ENCODE measurements at regions not wholly inside any gene's neighbourhood (a gene's known extent, or its start where the extent isn't known, plus 50 kb on each side); places are given as distances from the start of the nearest gene placed in this dataset.

DNA sequence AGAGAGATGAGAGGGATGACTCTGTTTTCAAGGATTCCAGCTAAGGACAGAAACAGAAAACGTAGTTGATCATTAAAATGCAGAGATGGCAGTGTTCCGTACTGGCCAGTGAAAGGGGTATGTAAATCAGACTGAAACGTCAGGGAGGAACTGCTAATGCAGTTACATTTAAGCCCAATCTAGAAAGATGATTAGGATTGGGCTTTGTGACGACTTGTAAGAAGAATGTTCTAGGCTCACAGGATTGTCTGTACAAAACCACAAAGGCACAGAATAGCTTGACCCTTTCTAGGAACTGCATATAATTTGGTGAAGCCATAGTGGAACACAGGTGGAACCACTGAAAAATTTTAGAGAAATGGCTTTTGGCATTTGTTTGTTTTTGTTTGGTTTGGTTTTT, 55.6 kb upstream of the TESK1 start (continued):
- no peak for TF ChIP-seq SNAPC4 (CRISPR knock-in tag; IDR thresholded peaks at IDR 0.05)
- TF ChIP-seq, protein P1, sequence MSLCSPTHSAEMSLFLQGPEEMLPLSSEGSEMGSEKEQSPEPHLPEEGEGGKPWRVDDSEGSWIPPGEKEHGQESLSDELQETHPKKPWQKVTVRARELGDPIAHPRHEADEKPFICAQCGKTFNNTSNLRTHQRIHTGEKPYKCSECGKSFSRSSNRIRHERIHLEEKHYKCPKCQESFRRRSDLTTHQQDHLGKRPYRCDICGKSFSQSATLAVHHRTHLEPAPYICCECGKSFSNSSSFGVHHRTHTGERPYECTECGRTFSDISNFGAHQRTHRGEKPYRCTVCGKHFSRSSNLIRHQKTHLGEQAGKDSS (CRISPR knock-in tag; IDR thresholded peaks at IDR 0.05; ENCODE audit: borderline replicate concordance, low read depth): no peak

DNA sequence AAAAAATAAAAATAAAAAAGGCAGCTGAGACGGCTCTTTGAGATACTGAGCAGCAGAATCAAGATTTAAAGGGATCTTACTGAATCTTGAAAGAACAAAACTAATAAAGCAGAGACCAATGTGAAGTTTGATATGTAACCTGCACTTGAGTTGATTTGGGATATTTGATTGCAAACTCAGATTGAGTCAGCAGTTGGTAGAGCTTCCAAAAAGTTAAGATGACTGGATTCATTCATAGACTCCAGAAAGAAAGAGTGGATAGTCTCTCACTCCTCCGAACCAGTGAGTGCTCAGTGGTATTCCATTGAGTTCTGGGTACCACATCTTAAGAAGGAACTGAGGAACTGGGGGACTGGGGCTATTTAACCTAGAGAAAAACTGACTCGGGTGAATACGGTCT, 52.7 kb upstream of the TESK1 start:
- Histone ChIP-seq H3K9ac (ENCODE audit: insufficient read depth, low read depth, low read length) (no peak overlapping the region), H3K79me2 (ENCODE audit: insufficient read depth, low read length) (no peaks in the 10 kb centered on the region), H3K27me3 (ENCODE audit: control insufficient read depth in 1 of 2, insufficient read depth in 2 of 2, low read length in 2 of 2) (no peaks in the 10 kb centered on the region), H3K27ac (ENCODE audit: extremely low read length, insufficient read depth, low read length) (no peak overlapping the region), H3K9me3 (ENCODE audit: low read length) (no peaks in the 10 kb centered on the region), H2AFZ (ENCODE audit: low read length) (no peak overlapping the region), H3K4me1 (ENCODE audit: insufficient read depth, low read length) (peaks cover 11% of the 10 kb centered on the region), H4K20me1 (ENCODE audit: insufficient read depth, low read length) (no peaks in the 10 kb centered on the region), H3K36me3 (replicated peaks in 1 of 2; ENCODE audit: control insufficient read depth in 1 of 2, insufficient read depth in 2 of 2, low read length in 2 of 2) (peaks cover 3 to 12% of the 10 kb centered on the region in 2 experiments; a peak in 3 of 5 replicates), H3K4me3 (replicated peaks in 1 of 3; ENCODE audit: insufficient read depth in 1 of 3, low read depth in 2 of 3, low read length in 3 of 3) (no peak overlapping the region), H3K4me2 (ENCODE audit: low read depth, low read length) (no peak overlapping the region)
- CTCF ChIA-PET (ENCODE audit: low intra/inter-chr PET ratio, low total read pairs): interaction anchor here (2.8 to 3.0 kb wide), 2 partner anchors 62 to 71 kb away, joined by 26 to 41 read pairs; partner anchors contain the start of gene RUSC2
- intact Hi-C loops (cut with micrococcal nuclease; ENCODE audit: unreplicated experiment) (loop anchor here (10.0 kb wide), 1 partner anchor 358 kb away; no protein-coding TSS in a partner anchor), in situ Hi-C loops (cut with HindIII; ENCODE audit: extremely low pct_ligation_motif_present, low pct_unique_long_range_greater_than_20kb) (loop anchor here (5.0 kb wide), 1 partner anchor 65 kb away; no protein-coding TSS in a partner anchor)
- WGBS (ENCODE audit: low lambda C conversion rate): 87% methylated on average over 4 of the region's 4 CpGs
- FAIRE-seq (no peak), ATAC-seq (no peak), DNase-seq (ENCODE audit: low spot score) (no peak)
- no TSS peak for BruUV-seq (replicated peaks)
- POLR2A ChIA-PET: no interaction called here
- no peak for TF ChIP-seq IKZF5 (CRISPR knock-in tag; IDR thresholded peaks at IDR 0.05)
- TF ChIP-seq EP300 (IDR thresholded peaks at IDR 0.05; ENCODE audit: low read depth in 2 of 2, low read length in 2 of 2): no peak
- TF ChIP-seq EP300 (CRISPR knock-in tag; IDR thresholded peaks at IDR 0.05; ENCODE audit: borderline replicate concordance): no peak
- no peak for TF ChIP-seq GPBP1L1 (CRISPR knock-in tag; IDR thresholded peaks at IDR 0.05)
- TF ChIP-seq PCBP1 (IDR thresholded peaks at IDR 0.05; ENCODE audit: borderline replicate concordance, low read depth, low read length): no peak
- TF ChIP-seq ZBTB44 (CRISPR knock-in tag; IDR thresholded peaks at IDR 0.05): no peak
- no peak for TF ChIP-seq AHR (CRISPR knock-in tag; IDR thresholded peaks at IDR 0.05)
- TF ChIP-seq GLI4 (CRISPR knock-in tag; IDR thresholded peaks at IDR 0.05; ENCODE audit: borderline replicate concordance): no peak
- TF ChIP-seq CHCHD3 (CRISPR knock-in tag; IDR thresholded peaks at IDR 0.05): no peak
- TF ChIP-seq KDM1A (CRISPR knock-in tag; IDR thresholded peaks at IDR 0.05): no peak
- no peak for TF ChIP-seq ZNF550 (CRISPR knock-in tag; IDR thresholded peaks at IDR 0.05; ENCODE audit: borderline replicate concordance)

Measured in HepG2 (cell line).